ENCODE measurements at regions not wholly inside any gene's neighbourhood (a gene's known extent, or its start where the extent isn't known, plus 50 kb on each side); places are given as distances from the start of the nearest gene placed in this dataset.

- Mint-ChIP-seq H3K27ac (peak overlapping the region; percentile 70 to 94 (median 85)), H3K9me3 (no peaks in the 10 kb centered on the region), H3K36me3 (peaks cover 0 to 12% (median 0%) of the 10 kb centered on the region in 3 donors), H3K4me1 (peaks cover 49 to 94% (median 89%) of the 10 kb centered on the region in 4 donors), H3K4me3 (peak overlapping the region in 8 of 10 donors; percentile 18 to 90 (median 84)), H3K27me3 (no peaks in the 10 kb centered on the region)
- DNase-seq (no peak), ATAC-seq (no peak)
- POLR2A ChIA-PET: interaction anchor here (0.6 to 67.2 kb wide), 6 partner anchors 9 to 504 kb away, joined by 3 to 5369 read pairs (median 12); no protein-coding TSS in a partner anchor
Measured at GRCh38 chr17:77383613-77384608, 243.1 kb downstream of the SEC14L1 start.

- peaks cover 52 to 91% (median 88%) of the 10 kb centered on the region in 4 donors for H3K4me1 Mint-ChIP-seq
- peak overlapping the region in 4 of 10 donors; percentile 14 to 78 (median 34) for H3K4me3 Mint-ChIP-seq
- ATAC-seq: no peak
- POLR2A ChIA-PET: interaction anchor here (7.0 to 67.2 kb wide), 3 partner anchors 11 to 54 kb away, joined by 55 to 5369 read pairs (median 143); no protein-coding TSS in a partner anchor
- no peaks in the 10 kb centered on the region for H3K27me3 Mint-ChIP-seq
- DNase-seq: no peak
- no peaks in the 10 kb centered on the region for H3K9me3 Mint-ChIP-seq
- peaks cover 0 to 12% (median 0%) of the 10 kb centered on the region in 3 donors for H3K36me3 Mint-ChIP-seq
- peak overlapping the region; percentile 15 to 90 (median 60) for H3K27ac Mint-ChIP-seq
Measured at GRCh38 chr17:77385750-77386501, 245.2 kb downstream of the SEC14L1 start.

- POLR2A ChIA-PET: interaction anchor here (0.6 to 67.2 kb wide), 4 partner anchors 11 to 55 kb away, joined by 4 to 5369 read pairs (median 99); no protein-coding TSS in a partner anchor
- Mint-ChIP-seq H3K4me1 (peaks cover 53 to 91% (median 89%) of the 10 kb centered on the region in 4 donors), H3K27me3 (no peaks in the 10 kb centered on the region), H3K9me3 (no peaks in the 10 kb centered on the region), H3K36me3 (peaks cover 0 to 9% (median 0%) of the 10 kb centered on the region in 3 donors), H3K4me3 (peak overlapping the region in 4 of 10 donors; percentile 29 to 78 (median 42)), H3K27ac (peak overlapping the region; percentile 40 to 90 (median 78))
- ATAC-seq (no peak), DNase-seq (no peak)
Measured at GRCh38 chr17:77386502-77387192, 245.9 kb downstream of the SEC14L1 start.

- Mint-ChIP-seq H3K27me3 (no peaks in the 10 kb centered on the region), H3K4me3 (peak overlapping the region; percentile 15 to 88 (median 74)), H3K9me3 (no peaks in the 10 kb centered on the region), H3K36me3 (peaks cover 0 to 9% (median 0%) of the 10 kb centered on the region in 3 donors), H3K4me1 (peaks cover 50 to 91% (median 88%) of the 10 kb centered on the region in 4 donors), H3K27ac (peak overlapping the region in 6 of 10 donors; percentile 47 to 94 (median 90))
- DNase-seq (no peak), ATAC-seq (no peak)
- POLR2A ChIA-PET: interaction anchor here (7.0 to 67.2 kb wide), 3 partner anchors 13 to 56 kb away, joined by 55 to 5369 read pairs (median 143); no protein-coding TSS in a partner anchor
Measured at GRCh38 chr17:77387891-77388290, 247.1 kb downstream of the SEC14L1 start.

DNA sequence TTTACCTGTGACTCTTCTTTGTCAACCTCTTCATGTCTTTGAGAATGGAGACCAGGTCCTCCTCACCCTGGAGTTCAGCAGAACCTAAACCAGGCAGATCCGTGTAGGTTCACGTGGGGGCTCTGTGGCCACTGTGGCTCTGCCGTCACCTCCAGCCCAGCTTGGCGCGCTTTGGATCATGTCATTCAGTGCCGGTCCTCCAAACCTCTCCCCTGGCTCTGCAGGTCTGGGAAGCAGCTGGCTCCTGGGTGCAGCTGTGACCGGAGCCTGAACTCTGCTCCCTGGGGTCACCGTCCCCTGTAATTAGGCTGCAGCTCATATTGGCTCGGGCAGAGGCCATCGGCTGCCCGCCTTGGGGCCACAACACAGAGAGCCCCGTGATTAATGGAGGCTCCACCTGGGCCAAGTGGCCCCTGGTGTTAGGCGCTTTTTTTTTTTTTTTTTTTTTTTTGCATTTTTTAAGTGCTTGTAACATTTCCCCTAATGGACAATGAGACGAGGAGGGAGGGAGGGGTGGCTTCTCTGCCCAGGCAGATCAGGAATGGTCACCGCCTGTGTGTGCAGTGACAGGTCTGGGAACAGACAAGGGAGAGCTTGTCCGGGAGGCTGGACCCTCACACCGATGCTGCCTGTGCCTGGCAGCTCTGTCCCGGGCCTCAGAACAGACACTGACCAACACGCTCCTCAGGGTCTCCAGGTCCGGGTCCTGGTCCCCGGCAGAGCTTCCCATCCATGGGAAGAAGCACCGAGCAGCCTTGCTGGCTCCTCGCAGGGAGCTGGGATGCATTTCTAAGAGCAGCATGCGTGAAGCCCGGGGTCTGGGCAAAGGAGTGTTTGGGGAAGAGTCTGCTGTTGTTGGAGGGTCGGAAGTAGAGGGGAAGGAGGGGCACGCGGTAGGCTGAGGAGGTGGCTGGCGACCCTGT is 247.9 kb downstream of the SEC14L1 start:
- ATAC-seq: no peak
- H3K4me1 Mint-ChIP-seq: peaks cover 47 to 89% (median 86%) of the 10 kb centered on the region in 4 donors
- peaks cover 0 to 9% (median 0%) of the 10 kb centered on the region in 3 donors for H3K36me3 Mint-ChIP-seq
- no peaks in the 10 kb centered on the region for H3K27me3 Mint-ChIP-seq
- DNase-seq: no peak
- H3K4me3 Mint-ChIP-seq: peak overlapping the region; percentile 76 to 89 (median 84)
- H3K27ac Mint-ChIP-seq: peak overlapping the region; percentile 83 to 96 (median 90)
- POLR2A ChIA-PET: interaction anchor here (1.0 to 67.2 kb wide), 8 partner anchors 8 to 1433 kb away, joined by 3 to 5369 read pairs (median 6); no protein-coding TSS in a partner anchor
- H3K9me3 Mint-ChIP-seq: no peaks in the 10 kb centered on the region

DNA sequence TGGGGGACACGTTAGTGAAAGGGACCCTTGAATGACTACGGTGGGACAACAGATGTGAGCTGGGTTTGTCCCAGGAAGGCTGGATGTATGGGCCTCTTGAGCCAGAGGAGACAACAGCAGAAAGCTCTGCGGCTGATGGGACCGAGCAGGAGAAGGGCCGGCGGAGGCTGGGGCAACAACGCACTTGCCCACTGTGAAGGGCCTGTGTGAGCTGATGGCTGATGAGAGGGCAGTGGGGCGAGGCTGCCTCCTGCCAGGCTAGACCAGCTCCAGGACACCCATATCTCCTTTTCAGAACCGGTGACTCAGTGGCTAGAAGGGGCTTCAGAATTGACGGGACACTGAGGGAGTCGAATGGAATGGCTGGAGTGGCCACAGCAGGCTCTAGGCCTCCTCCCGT is 250.1 kb downstream of the SEC14L1 start:
- Mint-ChIP-seq H3K27me3 (no peaks in the 10 kb centered on the region), H3K4me1 (peaks cover 49 to 91% (median 87%) of the 10 kb centered on the region in 4 donors), H3K9me3 (no peaks in the 10 kb centered on the region), H3K4me3 (peak overlapping the region; percentile 12 to 78 (median 54)), H3K36me3 (peaks cover 0 to 3% (median 0%) of the 10 kb centered on the region in 3 donors), H3K27ac (peak overlapping the region; percentile 52 to 90 (median 86))
- DNase-seq (no peak), ATAC-seq (no peak)
- POLR2A ChIA-PET: interaction anchor here (0.6 to 67.2 kb wide), 7 partner anchors 8 to 867 kb away, joined by 3 to 5369 read pairs (median 19); partner anchors contain the start of gene TNRC6C

- DNase-seq (peak in 3 of 10 donors; percentile 30 to 43 (median 38)), ATAC-seq (peak; percentile 47 to 48)
- POLR2A ChIA-PET: interaction anchor here (0.8 to 67.2 kb wide), 6 partner anchors 9 to 567 kb away, joined by 3 to 5369 read pairs (median 37); partner anchors contain the start of gene TNRC6C
- Mint-ChIP-seq H3K36me3 (peaks cover 0 to 3% (median 0%) of the 10 kb centered on the region in 3 donors), H3K4me3 (peak overlapping the region; percentile 36 to 78 (median 68)), H3K4me1 (peaks cover 45 to 91% (median 84%) of the 10 kb centered on the region in 4 donors), H3K27ac (peak overlapping the region; percentile 75 to 90 (median 87)), H3K27me3 (no peaks in the 10 kb centered on the region), H3K9me3 (no peaks in the 10 kb centered on the region)
Measured at GRCh38 chr17:77391668-77392375, 251.1 kb downstream of the SEC14L1 start.

GRCh38 chr17:77392376-77393273 is 251.9 kb downstream of the SEC14L1 start:
- DNase-seq: no peak
- ATAC-seq: no peak
- Mint-ChIP-seq H3K4me1 (peaks cover 43 to 91% (median 83%) of the 10 kb centered on the region in 4 donors), H3K36me3 (no peaks in the 10 kb centered on the region), H3K9me3 (no peaks in the 10 kb centered on the region), H3K27me3 (no peaks in the 10 kb centered on the region), H3K4me3 (peak overlapping the region; percentile 36 to 78 (median 68)), H3K27ac (peak overlapping the region in 9 of 10 donors; percentile 77 to 90 (median 88))
- POLR2A ChIA-PET: interaction anchor here (0.6 to 67.2 kb wide), 6 partner anchors 10 to 140 kb away, joined by 3 to 5369 read pairs (median 37); no protein-coding TSS in a partner anchor

DNA sequence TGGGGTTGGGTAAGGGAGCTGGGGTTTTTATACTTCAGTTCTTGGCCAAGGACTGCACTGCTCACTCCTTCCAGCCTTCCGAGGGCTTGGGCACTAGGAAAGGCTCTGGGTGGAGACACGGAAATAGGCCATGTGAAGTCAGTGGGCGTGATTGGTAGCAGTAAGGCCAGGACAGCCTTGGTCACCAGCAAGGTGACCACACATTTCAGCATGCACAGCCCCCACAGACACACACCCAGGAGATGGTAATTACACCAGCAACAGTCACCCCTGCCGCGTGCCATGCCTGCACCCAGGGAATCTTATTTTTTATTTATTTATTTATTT is 252.5 kb downstream of the SEC14L1 start:
- peak overlapping the region in 2 of 10 donors; percentile 5 to 78 for H3K4me3 Mint-ChIP-seq
- H3K27ac Mint-ChIP-seq: peak overlapping the region in 6 of 10 donors; percentile 15 to 90 (median 76)
- DNase-seq: no peak
- POLR2A ChIA-PET: interaction anchor here (0.6 to 67.2 kb wide), 5 partner anchors 11 to 141 kb away, joined by 3 to 5369 read pairs (median 55); no protein-coding TSS in a partner anchor
- H3K36me3 Mint-ChIP-seq: no peaks in the 10 kb centered on the region
- peaks cover 43 to 93% (median 83%) of the 10 kb centered on the region in 4 donors for H3K4me1 Mint-ChIP-seq
- no peak for ATAC-seq
- no peaks in the 10 kb centered on the region for H3K9me3 Mint-ChIP-seq
- H3K27me3 Mint-ChIP-seq: no peaks in the 10 kb centered on the region

Measured in naive thymus-derived CD8-positive, alpha-beta T cell (primary cell).